Progenitor cell of endocrine pancreas (in vitro differentiated cells): ENCODE measurements at regions not wholly inside any gene's neighbourhood (a gene's known extent, or its start where the extent isn't known, plus 50 kb on each side); places are given as distances from the start of the nearest gene placed in this dataset.

ENCODE experiments used
- DNase-seq: peaks from one replicate; pipeline ENCODE4 v3.0.0; 2021; ENCODE audit warnings: low spot score; ENCODE audit not compliant: unreplicated experiment
- H3K27ac Mint-ChIP-seq: 2 replicates; pipeline ENCODE4 v1.8.0; 2021; ENCODE audit warnings: mild to moderate bottlenecking, moderate library complexity, mixed read lengths
- H3K27me3 Mint-ChIP-seq: 2 replicates; pipeline ENCODE4 v1.8.0; 2021; ENCODE audit warnings: mixed read lengths
- H3K36me3 Mint-ChIP-seq: 2 replicates; pipeline ENCODE4 v1.8.0; 2022; ENCODE audit warnings: mixed read lengths; ENCODE audit not compliant: insufficient read depth
- H3K4me1 Mint-ChIP-seq: 2 replicates; pipeline ENCODE4 v1.8.0; 2021; ENCODE audit warnings: low read depth, mixed read lengths
- H3K4me3 Mint-ChIP-seq: 2 replicates; pipeline ENCODE4 v1.8.0; 2021; ENCODE audit warnings: low read depth, mild to moderate bottlenecking, moderate library complexity, mixed read lengths
- H3K9me3 Mint-ChIP-seq: 2 replicates; pipeline ENCODE4 v1.8.0; 2021; ENCODE audit warnings: low read depth, mixed read lengths
- CTCF ChIP-seq: fragments of 200-600 bp; sonication (generic); IDR thresholded peaks from one replicate; pipeline ENCODE4 v1.5.0; 2021; ENCODE audit warnings: antibody characterized with exemption, mild to moderate bottlenecking; ENCODE audit not compliant: unreplicated experiment

- peak overlapping the region; percentile 4 for H3K27ac Mint-ChIP-seq
- no peak for TF ChIP-seq CTCF
- no peaks in the 10 kb centered on the region for H3K36me3 Mint-ChIP-seq
- no peaks in the 10 kb centered on the region for H3K27me3 Mint-ChIP-seq
- no peak overlapping the region for H3K4me3 Mint-ChIP-seq
- peaks cover 39% of the 10 kb centered on the region for H3K4me1 Mint-ChIP-seq
- no peaks in the 10 kb centered on the region for H3K9me3 Mint-ChIP-seq
- no peak for DNase-seq
Observed at GRCh38 chr7:36790311-36790787, 66.1 kb upstream of the AOAH start.

- no peak overlapping the region for H3K4me3 Mint-ChIP-seq
- peak overlapping the region; percentile 82 for H3K27ac Mint-ChIP-seq
- H3K4me1 Mint-ChIP-seq = peaks cover 29% of the 10 kb centered on the region
- no peaks in the 10 kb centered on the region for H3K9me3 Mint-ChIP-seq
- no peaks in the 10 kb centered on the region for H3K36me3 Mint-ChIP-seq
- no peak for TF ChIP-seq CTCF
- no peak for DNase-seq
- H3K27me3 Mint-ChIP-seq = no peaks in the 10 kb centered on the region
Observed at GRCh38 chr7:36788825-36789470, 64.7 kb upstream of the AOAH start.

GRCh38 chr7:36787933-36788378 is 63.7 kb upstream of the AOAH start:
- no peak for TF ChIP-seq CTCF
- no peak for DNase-seq
- Mint-ChIP-seq H3K4me1 (peaks cover 29% of the 10 kb centered on the region), H3K27ac (no peak overlapping the region), H3K27me3 (no peaks in the 10 kb centered on the region), H3K4me3 (no peak overlapping the region), H3K9me3 (no peaks in the 10 kb centered on the region), H3K36me3 (no peaks in the 10 kb centered on the region)

GRCh38 chr7:36784991-36785940 is 61.0 kb upstream of the AOAH start:
- peaks cover 3% of the 10 kb centered on the region for H3K9me3 Mint-ChIP-seq
- TF ChIP-seq CTCF = no peak
- H3K36me3 Mint-ChIP-seq = no peaks in the 10 kb centered on the region
- H3K4me1 Mint-ChIP-seq = peaks cover 29% of the 10 kb centered on the region
- H3K27me3 Mint-ChIP-seq = no peaks in the 10 kb centered on the region
- DNase-seq = no peak
- H3K4me3 Mint-ChIP-seq = no peak overlapping the region
- peak overlapping the region; percentile 30 for H3K27ac Mint-ChIP-seq

- Mint-ChIP-seq H3K4me3 (no peak overlapping the region), H3K36me3 (no peaks in the 10 kb centered on the region)
- no peak for TF ChIP-seq CTCF
Observed at GRCh38 chr7:36781011-36781738, 56.9 kb upstream of the AOAH start.

More at GRCh38 chr7:36781011-36781738, 56.9 kb upstream of the AOAH start:
- no peaks in the 10 kb centered on the region for H3K27me3 Mint-ChIP-seq
- DNase-seq = no peak
- H3K27ac Mint-ChIP-seq = no peak overlapping the region
- peaks cover 12% of the 10 kb centered on the region for H3K9me3 Mint-ChIP-seq
- peaks cover 35% of the 10 kb centered on the region for H3K4me1 Mint-ChIP-seq
